DOHH2 (cell line): ENCODE measurements at regions not wholly inside any gene's neighbourhood (a gene's known extent, or its start where the extent isn't known, plus 50 kb on each side); places are given as distances from the start of the nearest gene placed in this dataset.
"Not testable (repeated sequence)": the region's sequence is repeated elsewhere in the genome, so short reads cannot be mapped to it uniquely, and the experiment has no call there.

Source experiments
- EZH2phosphoT487 ChIP-seq: fragments of 200-600 bp; sonication (generic); IDR thresholded peaks from 2 replicates; pipeline ENCODE4 v1.6.1; 2017; ENCODE audit warnings: borderline replicate concordance, mild to moderate bottlenecking, antibody characterized with exemption, low read length, moderate library complexity, mixed read lengths
- TF ChIP-seq, protein P1 (sequence below): fragments of 200-600 bp; sonication (generic); IDR thresholded peaks from one replicate; pipeline ENCODE4 v1.5.1; 2014; ENCODE audit warnings: antibody characterized with exemption, mild to moderate bottlenecking, low read depth, low read length; ENCODE audit not compliant: poor library complexity, severe bottlenecking

GRCh38 chr1:146416642-146417041 is 187.8 kb upstream of the NOTCH2NLA start:
- TF ChIP-seq EZH2phosphoT487 = not testable (repeated sequence)
- TF ChIP-seq, protein P1, sequence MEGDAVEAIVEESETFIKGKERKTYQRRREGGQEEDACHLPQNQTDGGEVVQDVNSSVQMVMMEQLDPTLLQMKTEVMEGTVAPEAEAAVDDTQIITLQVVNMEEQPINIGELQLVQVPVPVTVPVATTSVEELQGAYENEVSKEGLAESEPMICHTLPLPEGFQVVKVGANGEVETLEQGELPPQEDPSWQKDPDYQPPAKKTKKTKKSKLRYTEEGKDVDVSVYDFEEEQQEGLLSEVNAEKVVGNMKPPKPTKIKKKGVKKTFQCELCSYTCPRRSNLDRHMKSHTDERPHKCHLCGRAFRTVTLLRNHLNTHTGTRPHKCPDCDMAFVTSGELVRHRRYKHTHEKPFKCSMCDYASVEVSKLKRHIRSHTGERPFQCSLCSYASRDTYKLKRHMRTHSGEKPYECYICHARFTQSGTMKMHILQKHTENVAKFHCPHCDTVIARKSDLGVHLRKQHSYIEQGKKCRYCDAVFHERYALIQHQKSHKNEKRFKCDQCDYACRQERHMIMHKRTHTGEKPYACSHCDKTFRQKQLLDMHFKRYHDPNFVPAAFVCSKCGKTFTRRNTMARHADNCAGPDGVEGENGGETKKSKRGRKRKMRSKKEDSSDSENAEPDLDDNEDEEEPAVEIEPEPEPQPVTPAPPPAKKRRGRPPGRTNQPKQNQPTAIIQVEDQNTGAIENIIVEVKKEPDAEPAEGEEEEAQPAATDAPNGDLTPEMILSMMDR = not testable (repeated sequence)
